ENCODE measurements at regions not wholly inside any gene's neighbourhood (a gene's known extent, or its start where the extent isn't known, plus 50 kb on each side); places are given as distances from the start of the nearest gene placed in this dataset.

DNA sequence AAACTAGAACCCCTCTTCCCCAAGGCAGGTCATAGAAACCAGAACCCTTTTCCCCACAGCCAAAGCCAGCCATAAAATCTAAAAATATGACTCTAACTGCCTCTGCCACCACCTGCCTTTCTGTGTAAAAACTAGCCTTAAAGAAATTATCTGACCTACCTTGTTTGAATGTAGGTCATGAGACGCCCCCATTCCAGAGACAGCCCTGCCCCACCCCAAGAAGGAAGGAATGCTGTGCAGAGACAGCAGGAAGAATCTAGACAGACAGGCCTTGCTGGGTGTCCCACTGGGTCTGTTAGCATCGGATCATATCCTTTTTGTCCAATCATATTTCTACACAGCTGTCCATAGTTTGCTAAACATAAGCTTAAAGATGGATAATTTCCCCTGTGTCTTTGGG is 128.4 kb upstream of the RAB4A start:
- TF ChIP-seq EP300 (conservative IDR thresholded peaks at IDR 0.05; ENCODE audit: poor library complexity, severe bottlenecking), result no peak
- TF ChIP-seq, protein P1, sequence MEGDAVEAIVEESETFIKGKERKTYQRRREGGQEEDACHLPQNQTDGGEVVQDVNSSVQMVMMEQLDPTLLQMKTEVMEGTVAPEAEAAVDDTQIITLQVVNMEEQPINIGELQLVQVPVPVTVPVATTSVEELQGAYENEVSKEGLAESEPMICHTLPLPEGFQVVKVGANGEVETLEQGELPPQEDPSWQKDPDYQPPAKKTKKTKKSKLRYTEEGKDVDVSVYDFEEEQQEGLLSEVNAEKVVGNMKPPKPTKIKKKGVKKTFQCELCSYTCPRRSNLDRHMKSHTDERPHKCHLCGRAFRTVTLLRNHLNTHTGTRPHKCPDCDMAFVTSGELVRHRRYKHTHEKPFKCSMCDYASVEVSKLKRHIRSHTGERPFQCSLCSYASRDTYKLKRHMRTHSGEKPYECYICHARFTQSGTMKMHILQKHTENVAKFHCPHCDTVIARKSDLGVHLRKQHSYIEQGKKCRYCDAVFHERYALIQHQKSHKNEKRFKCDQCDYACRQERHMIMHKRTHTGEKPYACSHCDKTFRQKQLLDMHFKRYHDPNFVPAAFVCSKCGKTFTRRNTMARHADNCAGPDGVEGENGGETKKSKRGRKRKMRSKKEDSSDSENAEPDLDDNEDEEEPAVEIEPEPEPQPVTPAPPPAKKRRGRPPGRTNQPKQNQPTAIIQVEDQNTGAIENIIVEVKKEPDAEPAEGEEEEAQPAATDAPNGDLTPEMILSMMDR (IDR thresholded peaks at IDR 0.05; ENCODE audit: poor library complexity, severe bottlenecking), result no peak
- TF ChIP-seq, protein P2, sequence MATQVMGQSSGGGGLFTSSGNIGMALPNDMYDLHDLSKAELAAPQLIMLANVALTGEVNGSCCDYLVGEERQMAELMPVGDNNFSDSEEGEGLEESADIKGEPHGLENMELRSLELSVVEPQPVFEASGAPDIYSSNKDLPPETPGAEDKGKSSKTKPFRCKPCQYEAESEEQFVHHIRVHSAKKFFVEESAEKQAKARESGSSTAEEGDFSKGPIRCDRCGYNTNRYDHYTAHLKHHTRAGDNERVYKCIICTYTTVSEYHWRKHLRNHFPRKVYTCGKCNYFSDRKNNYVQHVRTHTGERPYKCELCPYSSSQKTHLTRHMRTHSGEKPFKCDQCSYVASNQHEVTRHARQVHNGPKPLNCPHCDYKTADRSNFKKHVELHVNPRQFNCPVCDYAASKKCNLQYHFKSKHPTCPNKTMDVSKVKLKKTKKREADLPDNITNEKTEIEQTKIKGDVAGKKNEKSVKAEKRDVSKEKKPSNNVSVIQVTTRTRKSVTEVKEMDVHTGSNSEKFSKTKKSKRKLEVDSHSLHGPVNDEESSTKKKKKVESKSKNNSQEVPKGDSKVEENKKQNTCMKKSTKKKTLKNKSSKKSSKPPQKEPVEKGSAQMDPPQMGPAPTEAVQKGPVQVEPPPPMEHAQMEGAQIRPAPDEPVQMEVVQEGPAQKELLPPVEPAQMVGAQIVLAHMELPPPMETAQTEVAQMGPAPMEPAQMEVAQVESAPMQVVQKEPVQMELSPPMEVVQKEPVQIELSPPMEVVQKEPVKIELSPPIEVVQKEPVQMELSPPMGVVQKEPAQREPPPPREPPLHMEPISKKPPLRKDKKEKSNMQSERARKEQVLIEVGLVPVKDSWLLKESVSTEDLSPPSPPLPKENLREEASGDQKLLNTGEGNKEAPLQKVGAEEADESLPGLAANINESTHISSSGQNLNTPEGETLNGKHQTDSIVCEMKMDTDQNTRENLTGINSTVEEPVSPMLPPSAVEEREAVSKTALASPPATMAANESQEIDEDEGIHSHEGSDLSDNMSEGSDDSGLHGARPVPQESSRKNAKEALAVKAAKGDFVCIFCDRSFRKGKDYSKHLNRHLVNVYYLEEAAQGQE (IDR thresholded peaks at IDR 0.05; ENCODE audit: borderline replicate concordance), result no peak
